ENCODE measurements at regions not wholly inside any gene's neighbourhood (a gene's known extent, or its start where the extent isn't known, plus 50 kb on each side); places are given as distances from the start of the nearest gene placed in this dataset.
"Not testable (repeated sequence)": the region's sequence is repeated elsewhere in the genome, so short reads cannot be mapped to it uniquely, and the experiment has no call there.

DNA sequence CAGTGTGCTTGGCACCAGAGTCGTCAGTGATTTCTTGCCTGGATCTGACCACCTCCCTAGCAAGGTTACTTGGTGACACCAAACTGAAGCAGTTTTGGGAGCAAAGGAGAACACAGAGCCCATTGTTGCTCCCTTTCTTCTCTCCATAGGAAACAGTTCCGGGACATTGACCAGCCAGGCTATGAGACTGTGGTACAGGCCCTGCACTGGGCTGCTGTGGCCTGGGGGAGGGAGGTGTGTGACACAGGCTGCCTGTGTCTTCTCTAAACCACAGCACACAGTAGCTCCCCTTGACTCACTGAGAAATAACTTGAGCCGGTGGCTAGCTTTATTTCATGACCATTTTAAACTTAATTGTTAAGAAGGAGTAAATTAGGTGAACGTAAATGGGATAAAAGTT, 214.8 kb upstream of the UBL3 start:
- Histone ChIP-seq H3K27me3 (no peaks in the 10 kb centered on the region), H3K4me1 (no peaks in the 10 kb centered on the region), H3K27ac (no peak overlapping the region), H3K9me3 (no peaks in the 10 kb centered on the region), H3K36me3 (no peaks in the 10 kb centered on the region), H3K4me3 (no peak overlapping the region)
- DNase-seq (ENCODE audit: low spot score in 2 of 2) = no peak
- 87% methylated on average over 4 of the region's 4 CpGs for WGBS
- TF ChIP-seq POLR2AphosphoS5 (IDR thresholded peaks at IDR 0.05) (no peak), POLR2A (IDR thresholded peaks at IDR 0.05) (no peak), EP300 (IDR thresholded peaks at IDR 0.05) (no peak)
- TF ChIP-seq, protein P1, sequence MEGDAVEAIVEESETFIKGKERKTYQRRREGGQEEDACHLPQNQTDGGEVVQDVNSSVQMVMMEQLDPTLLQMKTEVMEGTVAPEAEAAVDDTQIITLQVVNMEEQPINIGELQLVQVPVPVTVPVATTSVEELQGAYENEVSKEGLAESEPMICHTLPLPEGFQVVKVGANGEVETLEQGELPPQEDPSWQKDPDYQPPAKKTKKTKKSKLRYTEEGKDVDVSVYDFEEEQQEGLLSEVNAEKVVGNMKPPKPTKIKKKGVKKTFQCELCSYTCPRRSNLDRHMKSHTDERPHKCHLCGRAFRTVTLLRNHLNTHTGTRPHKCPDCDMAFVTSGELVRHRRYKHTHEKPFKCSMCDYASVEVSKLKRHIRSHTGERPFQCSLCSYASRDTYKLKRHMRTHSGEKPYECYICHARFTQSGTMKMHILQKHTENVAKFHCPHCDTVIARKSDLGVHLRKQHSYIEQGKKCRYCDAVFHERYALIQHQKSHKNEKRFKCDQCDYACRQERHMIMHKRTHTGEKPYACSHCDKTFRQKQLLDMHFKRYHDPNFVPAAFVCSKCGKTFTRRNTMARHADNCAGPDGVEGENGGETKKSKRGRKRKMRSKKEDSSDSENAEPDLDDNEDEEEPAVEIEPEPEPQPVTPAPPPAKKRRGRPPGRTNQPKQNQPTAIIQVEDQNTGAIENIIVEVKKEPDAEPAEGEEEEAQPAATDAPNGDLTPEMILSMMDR (IDR thresholded peaks at IDR 0.05) = no peak

DNA sequence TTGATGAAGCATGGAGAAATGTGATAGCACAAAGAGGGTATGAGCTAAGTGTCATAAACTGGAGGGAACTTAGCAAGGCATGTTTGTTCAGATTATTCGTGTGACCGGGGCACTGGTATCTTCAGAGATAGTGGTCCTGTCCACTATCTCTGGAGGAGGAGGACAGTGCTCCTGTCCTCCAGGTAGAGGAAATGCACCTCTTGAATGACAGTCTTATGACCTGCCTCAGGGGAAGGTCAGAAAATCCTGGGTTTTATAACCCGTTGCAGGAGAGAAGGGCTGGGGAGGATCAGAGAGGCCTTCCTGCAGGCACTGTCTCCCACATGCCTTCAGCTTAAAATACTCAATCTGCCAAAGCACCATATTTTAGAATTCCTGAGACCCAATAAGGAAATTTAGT, 213.5 kb upstream of the UBL3 start:
- Histone ChIP-seq H3K9me3 (no peaks in the 10 kb centered on the region), H3K4me1 (no peaks in the 10 kb centered on the region), H3K27me3 (no peaks in the 10 kb centered on the region), H3K4me3 (no peak overlapping the region), H3K36me3 (no peaks in the 10 kb centered on the region), H3K27ac (no peak overlapping the region)
- WGBS = 74% methylated on average over 3 of the region's 3 CpGs
- DNase-seq (ENCODE audit: low spot score in 2 of 2) = no peak
- TF ChIP-seq POLR2A (IDR thresholded peaks at IDR 0.05) (no peak), EP300 (IDR thresholded peaks at IDR 0.05) (no peak), POLR2AphosphoS5 (IDR thresholded peaks at IDR 0.05) (no peak)
- TF ChIP-seq, protein P1 (IDR thresholded peaks at IDR 0.05) = no peak

GRCh38 chr13:30061217-30061616, 210.8 kb upstream of the UBL3 start:
- H3K36me3 ChIP-seq = no peaks in the 10 kb centered on the region
- no peak for DNase-seq (ENCODE audit: low spot score in 2 of 2)
- H3K4me1 ChIP-seq = no peaks in the 10 kb centered on the region
- H3K27ac ChIP-seq = no peak overlapping the region
- no peak overlapping the region for H3K4me3 ChIP-seq
- H3K9me3 ChIP-seq = no peaks in the 10 kb centered on the region
- WGBS = 89% methylated on average over 4 of the region's 4 CpGs
- TF ChIP-seq POLR2A (IDR thresholded peaks at IDR 0.05) (no peak), EP300 (IDR thresholded peaks at IDR 0.05) (no peak), POLR2AphosphoS5 (IDR thresholded peaks at IDR 0.05) (no peak)
- TF ChIP-seq, protein P1 (IDR thresholded peaks at IDR 0.05) = no peak
- no peaks in the 10 kb centered on the region for H3K27me3 ChIP-seq

- H3K4me3 ChIP-seq = no peak overlapping the region
- DNase-seq (ENCODE audit: low spot score in 2 of 2) = no peak
- H3K4me1 ChIP-seq = no peaks in the 10 kb centered on the region
- no peak overlapping the region for H3K27ac ChIP-seq
- no peaks in the 10 kb centered on the region for H3K27me3 ChIP-seq
- WGBS = 91% methylated on average over 3 of the region's 3 CpGs
- TF ChIP-seq EP300 (IDR thresholded peaks at IDR 0.05) (no peak), POLR2AphosphoS5 (IDR thresholded peaks at IDR 0.05) (no peak), POLR2A (IDR thresholded peaks at IDR 0.05) (no peak)
- TF ChIP-seq, protein P1 (IDR thresholded peaks at IDR 0.05) = no peak
- no peaks in the 10 kb centered on the region for H3K9me3 ChIP-seq
- H3K36me3 ChIP-seq = no peaks in the 10 kb centered on the region
Measured at GRCh38 chr13:30058429-30058828, 208.0 kb upstream of the UBL3 start.

DNA sequence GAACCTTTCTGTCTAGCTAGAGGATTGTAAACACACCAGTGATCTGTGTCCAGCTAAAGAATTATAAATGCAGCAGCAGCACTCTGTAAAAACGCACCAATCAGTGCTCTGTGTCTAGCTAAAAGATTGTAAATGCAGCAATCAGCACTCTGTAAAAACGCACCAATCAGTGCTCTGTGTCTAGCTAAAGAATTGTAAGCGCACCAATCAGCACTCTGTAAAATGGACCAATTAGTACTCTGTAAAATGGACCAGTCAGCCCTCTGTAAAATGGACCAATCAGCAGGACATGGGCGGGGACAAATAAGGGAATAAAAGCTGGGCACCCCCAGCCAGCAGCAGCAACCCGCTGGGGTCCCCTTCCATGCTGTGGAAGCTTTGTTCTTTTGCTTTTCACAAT, 204.1 kb upstream of the UBL3 start:
- H3K27me3 ChIP-seq; DNase-seq (ENCODE audit: low spot score in 2 of 2); H3K27ac ChIP-seq; H3K9me3 ChIP-seq; H3K36me3 ChIP-seq; H3K4me1 ChIP-seq; H3K4me3 ChIP-seq: not testable (repeated sequence)
- WGBS = 87% methylated on average over 5 of the region's 5 CpGs

DNA sequence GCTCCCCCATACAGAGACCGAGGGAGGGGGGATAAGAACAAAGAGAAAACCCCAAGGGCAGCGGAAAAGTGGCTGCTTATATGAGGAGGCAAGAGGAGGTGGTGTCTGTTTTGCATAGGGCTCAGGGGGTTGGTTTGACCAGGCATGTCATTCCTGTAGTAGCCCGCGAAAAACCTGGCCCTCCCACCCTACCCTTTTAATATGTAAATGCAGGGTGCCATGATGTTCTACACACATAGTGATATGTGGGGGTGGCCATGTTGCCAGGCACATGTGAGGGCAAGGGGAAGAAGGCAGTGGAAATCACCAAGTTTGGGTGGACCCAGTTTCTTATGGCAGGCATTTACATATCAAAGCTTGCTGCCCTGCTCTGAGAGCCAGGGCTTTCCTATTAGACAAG, 203.5 kb upstream of the UBL3 start:
- 47% methylated on average over 4 of the region's 4 CpGs for WGBS
- H3K9me3 ChIP-seq = no peaks in the 10 kb centered on the region
- H3K27me3 ChIP-seq = peaks cover 4% of the 10 kb centered on the region
- DNase-seq (ENCODE audit: low spot score in 2 of 2) = no peak
- H3K36me3 ChIP-seq = no peaks in the 10 kb centered on the region
- TF ChIP-seq EP300 (IDR thresholded peaks at IDR 0.05) (no peak), POLR2A (IDR thresholded peaks at IDR 0.05) (no peak)
- H3K4me3 ChIP-seq = no peak overlapping the region
- no peak overlapping the region for H3K27ac ChIP-seq
- peaks cover 5% of the 10 kb centered on the region for H3K4me1 ChIP-seq
